Keratinocyte (primary cell): ENCODE measurements at regions not wholly inside any gene's neighbourhood (a gene's known extent, or its start where the extent isn't known, plus 50 kb on each side); places are given as distances from the start of the nearest gene placed in this dataset.

Experiments used
- DNase-seq: peaks from one replicate; pipeline ENCODE4 v3.0.0-alpha.2; 2011; ENCODE audit warnings: low read depth, missing footprints, low spot score
- FAIRE-seq: peaks from 2 replicates; lab custom pipeline; 2011; peaks lifted over from hg19 to GRCh38; lab: Jason Lieb, UNC
- H2AFZ ChIP-seq: 2 replicates; pipeline ENCODE4 v1.6.0; 2012; ENCODE audit warnings: low read length, control low read depth, inconsistent platforms; ENCODE audit not compliant: control insufficient read depth
- H3K27ac ChIP-seq: 2 replicates; pipeline ENCODE4 v1.5.1; 2011; ENCODE audit warnings: low read length; ENCODE audit not compliant: control insufficient read depth, insufficient read depth
- H3K27me3 ChIP-seq: 3 replicates; pipeline ENCODE4 v1.6.0; 2011; ENCODE audit warnings: low read length; ENCODE audit not compliant: control insufficient read depth, insufficient read depth; ENCODE audit errors: extremely low read depth
- H3K36me3 ChIP-seq, 2 experiments: 2 replicates in 1 of 2; 3 replicates in 1 of 2; pipeline ENCODE4 v1.5.1; 2011; ENCODE audit warnings: low read length in 2 of 2, mild to moderate bottlenecking in 1 of 2; ENCODE audit not compliant: control insufficient read depth in 2 of 2, insufficient read depth in 2 of 2; ENCODE audit errors: extremely low read depth in 1 of 2
- H3K4me1 ChIP-seq: 3 replicates; pipeline ENCODE4 v1.5.1; 2011; ENCODE audit warnings: low read length; ENCODE audit not compliant: control insufficient read depth, insufficient read depth; ENCODE audit errors: extremely low read depth
- H3K4me2 ChIP-seq: 3 replicates; pipeline ENCODE4 v1.6.0; 2011; ENCODE audit warnings: low read depth, low read length; ENCODE audit not compliant: control insufficient read depth, insufficient read depth; ENCODE audit errors: extremely low read depth
- H3K4me3 ChIP-seq, 3 experiments: fragments of 200-600 bp in 1 of 3; sonication (generic) in 1 of 3; 2 replicates in 2 of 3; 3 replicates in 1 of 3; pipeline ENCODE4 v1.5.1; 2011 to 2016; ENCODE audit warnings: low read length in 3 of 3, mild to moderate bottlenecking in 3 of 3, control low read depth in 2 of 3, inconsistent platforms in 1 of 3, low read depth in 1 of 3, mixed read lengths in 1 of 3, mixed run types in 1 of 3, moderate library complexity in 1 of 3; ENCODE audit not compliant: control insufficient read depth in 2 of 3, insufficient read depth in 2 of 3; ENCODE audit errors: extremely low read depth in 1 of 3
- H3K79me2 ChIP-seq: 2 replicates; pipeline ENCODE4 v1.6.0; 2012; ENCODE audit warnings: low read length; ENCODE audit not compliant: control insufficient read depth, insufficient read depth
- H3K9ac ChIP-seq: 3 replicates; pipeline ENCODE4 v1.6.0; 2011; ENCODE audit warnings: low read length; ENCODE audit not compliant: control insufficient read depth, insufficient read depth; ENCODE audit errors: extremely low read depth
- H3K9me1 ChIP-seq: 3 replicates; pipeline ENCODE4 v1.6.0; 2011; ENCODE audit warnings: low read length; ENCODE audit not compliant: control insufficient read depth, insufficient read depth; ENCODE audit errors: extremely low read depth
- H3K9me3 ChIP-seq: 2 replicates; pipeline ENCODE4 v1.5.1; 2012; ENCODE audit warnings: low read depth, low read length; ENCODE audit not compliant: control insufficient read depth
- H4K20me1 ChIP-seq: 3 replicates; pipeline ENCODE4 v1.6.0; 2011; ENCODE audit warnings: low read length; ENCODE audit not compliant: control insufficient read depth, insufficient read depth; ENCODE audit errors: extremely low read depth
- EZH2 ChIP-seq: IDR thresholded peaks from one replicate; pipeline ENCODE4 v1.6.1; 2012; ENCODE audit warnings: inconsistent platforms, mild to moderate bottlenecking, low read length, moderate library complexity
- dilution Hi-C: fragments of 300-500 bp; cut with MboI; formaldehyde crosslinking; loops from one replicate; pipeline ENCODE4 v1.7.0; 2020; ENCODE audit warnings: low sequenced_read_pairs; ENCODE audit not compliant: extremely low pct_ligation_motif_present
- TF ChIP-seq, protein P1 (sequence below), 3 experiments: IDR thresholded peaks in 1 of 3; conservative IDR thresholded peaks in 1 of 3; optimal IDR thresholded peaks in 1 of 3; 2 replicates in 2 of 3; 3 replicates in 1 of 3; pipeline versions ENCODE3 to v1.5.1; 2011; ENCODE audit warnings: low read length in 3 of 3, mild to moderate bottlenecking in 3 of 3, moderate library complexity in 2 of 3, control low read depth in 1 of 3, inconsistent platforms in 1 of 3; ENCODE audit not compliant: insufficient read depth in 2 of 3; ENCODE audit errors: extremely low read depth in 1 of 3

DNA sequence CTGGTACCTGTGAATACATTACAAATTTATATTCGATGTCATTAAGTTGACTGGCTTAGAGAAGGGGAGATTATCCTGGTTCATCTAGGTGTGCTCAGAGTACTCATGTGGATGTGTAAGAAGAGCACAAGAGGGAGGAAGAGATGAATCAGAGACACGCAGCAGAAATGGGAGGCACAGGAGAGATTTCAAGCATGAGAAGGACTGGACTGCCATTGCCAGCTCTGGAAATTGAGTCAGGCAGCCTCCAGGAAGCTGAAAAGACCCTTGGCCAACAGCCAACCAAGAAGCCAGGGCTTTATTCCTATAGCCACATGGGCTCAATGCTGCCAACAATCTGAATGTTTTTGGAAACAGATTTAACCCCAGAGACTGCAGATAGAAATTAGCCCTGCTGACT lies 1390.0 kb downstream of the STIM2 start:
- Histone ChIP-seq H3K9me1 (no peaks in the 10 kb centered on the region), H3K4me2 (no peak overlapping the region), H3K4me3 (no peak overlapping the region), H3K79me2 (no peaks in the 10 kb centered on the region), H3K27me3 (no peaks in the 10 kb centered on the region), H3K36me3 (no peaks in the 10 kb centered on the region), H4K20me1 (no peaks in the 10 kb centered on the region), H3K9ac (no peak overlapping the region), H3K27ac (no peak overlapping the region), H3K9me3 (no peaks in the 10 kb centered on the region), H2AFZ (no peak overlapping the region), H3K4me1 (peaks cover 3% of the 10 kb centered on the region)
- no peak for TF ChIP-seq EZH2
- TF ChIP-seq, protein P1, sequence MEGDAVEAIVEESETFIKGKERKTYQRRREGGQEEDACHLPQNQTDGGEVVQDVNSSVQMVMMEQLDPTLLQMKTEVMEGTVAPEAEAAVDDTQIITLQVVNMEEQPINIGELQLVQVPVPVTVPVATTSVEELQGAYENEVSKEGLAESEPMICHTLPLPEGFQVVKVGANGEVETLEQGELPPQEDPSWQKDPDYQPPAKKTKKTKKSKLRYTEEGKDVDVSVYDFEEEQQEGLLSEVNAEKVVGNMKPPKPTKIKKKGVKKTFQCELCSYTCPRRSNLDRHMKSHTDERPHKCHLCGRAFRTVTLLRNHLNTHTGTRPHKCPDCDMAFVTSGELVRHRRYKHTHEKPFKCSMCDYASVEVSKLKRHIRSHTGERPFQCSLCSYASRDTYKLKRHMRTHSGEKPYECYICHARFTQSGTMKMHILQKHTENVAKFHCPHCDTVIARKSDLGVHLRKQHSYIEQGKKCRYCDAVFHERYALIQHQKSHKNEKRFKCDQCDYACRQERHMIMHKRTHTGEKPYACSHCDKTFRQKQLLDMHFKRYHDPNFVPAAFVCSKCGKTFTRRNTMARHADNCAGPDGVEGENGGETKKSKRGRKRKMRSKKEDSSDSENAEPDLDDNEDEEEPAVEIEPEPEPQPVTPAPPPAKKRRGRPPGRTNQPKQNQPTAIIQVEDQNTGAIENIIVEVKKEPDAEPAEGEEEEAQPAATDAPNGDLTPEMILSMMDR (optimal IDR thresholded peaks at IDR 0.05 in 1 of 3, IDR thresholded peaks at IDR 0.05 in 1 of 3, conservative IDR thresholded peaks at IDR 0.05 in 1 of 3; ENCODE audit: extremely low read depth in 1 of 3, insufficient read depth in 2 of 3, low read length in 3 of 3): no peak
- FAIRE-seq: no peak
- DNase-seq: no peak
- dilution Hi-C loops: no loop called here

DNA sequence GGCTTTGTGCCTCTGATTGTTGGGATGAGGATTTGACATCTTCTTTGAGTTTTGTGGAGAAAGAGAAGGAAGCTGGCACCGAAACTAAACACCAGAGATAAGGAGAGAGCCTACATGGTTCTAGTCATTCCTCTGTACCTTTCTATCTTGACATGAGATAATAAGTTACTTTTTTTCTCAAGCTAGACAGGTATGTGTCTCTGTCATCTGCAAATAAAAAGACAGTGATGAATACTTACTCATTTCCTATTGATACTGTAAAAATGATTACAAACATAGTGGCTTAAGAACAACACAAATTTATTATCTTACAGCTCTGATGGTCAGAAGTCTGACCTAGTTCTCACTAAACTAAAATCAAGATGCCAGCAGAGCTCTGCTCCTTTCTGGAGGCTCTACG lies 1391.2 kb downstream of the STIM2 start:
- H2AFZ ChIP-seq: no peak overlapping the region
- no peaks in the 10 kb centered on the region for H3K9me1 ChIP-seq
- TF ChIP-seq EZH2: no peak
- TF ChIP-seq, protein P1 (optimal IDR thresholded peaks at IDR 0.05 in 1 of 3, IDR thresholded peaks at IDR 0.05 in 1 of 3, conservative IDR thresholded peaks at IDR 0.05 in 1 of 3; ENCODE audit: extremely low read depth in 1 of 3, insufficient read depth in 2 of 3, low read length in 3 of 3): no peak
- no peak overlapping the region for H3K27ac ChIP-seq
- no peak for DNase-seq
- no peak overlapping the region for H3K9ac ChIP-seq
- dilution Hi-C loops: no loop called here
- H3K27me3 ChIP-seq: no peaks in the 10 kb centered on the region
- H3K36me3 ChIP-seq: no peaks in the 10 kb centered on the region
- H3K79me2 ChIP-seq: no peaks in the 10 kb centered on the region
- H3K4me2 ChIP-seq: no peak overlapping the region
- peaks cover 3% of the 10 kb centered on the region for H3K4me1 ChIP-seq
- FAIRE-seq: no peak
- no peaks in the 10 kb centered on the region for H4K20me1 ChIP-seq
- no peaks in the 10 kb centered on the region for H3K9me3 ChIP-seq
- no peak overlapping the region for H3K4me3 ChIP-seq
